HepG2 (cell line): ENCODE measurements at regions not wholly inside any gene's neighbourhood (a gene's known extent, or its start where the extent isn't known, plus 50 kb on each side); places are given as distances from the start of the nearest gene placed in this dataset.

Experiments
- ATAC-seq: fragments of 200-7000 bp; cut with Tn5 transposase; 3 replicates; pipeline ENCODE4 v1.9.1; 2020; ENCODE audit warnings: mild to moderate bottlenecking, moderate library complexity
- BruUV-seq: library from RNA; stranded (reverse); fragments of 400-500 nt; replicated peaks from 2 replicates; lab custom pipeline; 2021; lab: Mats Ljungman, UMichigan
- CTCF ChIA-PET: fragments of 300-600 bp; formaldehyde crosslinking; extraction: SDS; loops from one replicate; lab custom pipeline; 2021; ENCODE audit warnings: low total read pairs, inconsistent platforms, low intra/inter-chr PET ratio; lab: Yijun Ruan, JAX
- POLR2A ChIA-PET: fragments of 350-600 bp; sonication (Branson Sonifier 250); formaldehyde crosslinking; loops from one replicate; lab custom pipeline; 2020; ENCODE audit warnings: antibody characterized with exemption, inconsistent platforms; lab: Yijun Ruan, JAX
- DNase-seq: peaks from one replicate; pipeline ENCODE4 v3.0.0-alpha.2; 2015; ENCODE audit warnings: low spot score
- FAIRE-seq: peaks from 3 replicates; lab custom pipeline; 2011; peaks lifted over from hg19 to GRCh38; lab: Jason Lieb, UNC
- H2AFZ ChIP-seq: one replicate; pipeline ENCODE4 v1.6.1; 2011; ENCODE audit warnings: low read length, inconsistent platforms
- H3K27ac ChIP-seq: fragments of 300-600 bp; 3 replicates; pipeline ENCODE4 v1.8.0; 2011; ENCODE audit warnings: mixed run types, mild to moderate bottlenecking, mixed read lengths, low read length, inconsistent platforms; ENCODE audit not compliant: insufficient read depth; ENCODE audit errors: extremely low read length
- H3K27me3 ChIP-seq, 2 experiments: fragments of 200-600 bp in 1 of 2; 2 replicates in 1 of 2; 3 replicates in 1 of 2; pipeline versions ENCODE4 v1.6.0 to v1.8.0; 2011; ENCODE audit warnings: low read length in 2 of 2, mild to moderate bottlenecking in 2 of 2, moderate library complexity in 2 of 2, inconsistent platforms in 1 of 2; ENCODE audit not compliant: insufficient read depth in 2 of 2, control insufficient read depth in 1 of 2
- H3K36me3 ChIP-seq, 2 experiments: fragments of 200-600 bp in 1 of 2; replicated peaks in 1 of 2; 2 replicates in 1 of 2; 3 replicates in 1 of 2; pipeline versions ENCODE4 v1.5.1 to v1.8.0; 2011; ENCODE audit warnings: low read length in 2 of 2, inconsistent platforms in 1 of 2; ENCODE audit not compliant: insufficient read depth in 2 of 2, control insufficient read depth in 1 of 2
- H3K4me1 ChIP-seq: 2 replicates; pipeline ENCODE4 v1.5.1; 2012; ENCODE audit warnings: low read length, inconsistent platforms; ENCODE audit not compliant: insufficient read depth
- H3K4me2 ChIP-seq: 2 replicates; pipeline ENCODE4 v1.6.0; 2011; ENCODE audit warnings: low read depth, low read length, inconsistent platforms
- H3K4me3 ChIP-seq, 3 experiments: fragments of 200-600 bp in 1 of 3; sonication (generic), shearing (Covaris generic) in 1 of 3; replicated peaks in 1 of 3; 2 replicates each; pipeline ENCODE4 v1.5.1; 2011 to 2016; ENCODE audit warnings: low read length in 3 of 3, inconsistent platforms in 2 of 3, low read depth in 2 of 3, mild to moderate bottlenecking in 2 of 3, control low read depth in 1 of 3, mixed read lengths in 1 of 3; ENCODE audit not compliant: insufficient read depth in 1 of 3
- H3K79me2 ChIP-seq: one replicate; pipeline ENCODE4 v1.6.1; 2011; ENCODE audit warnings: low read length, inconsistent platforms; ENCODE audit not compliant: insufficient read depth
- H3K9ac ChIP-seq: 2 replicates; pipeline ENCODE4 v1.6.0; 2011; ENCODE audit warnings: mild to moderate bottlenecking, low read depth, low read length, inconsistent platforms; ENCODE audit not compliant: insufficient read depth
- H3K9me3 ChIP-seq: 2 replicates; pipeline ENCODE4 v1.5.1; 2012; ENCODE audit warnings: mild to moderate bottlenecking, low read length
- H4K20me1 ChIP-seq: 2 replicates; pipeline ENCODE4 v1.6.0; 2011; ENCODE audit warnings: inconsistent platforms, mild to moderate bottlenecking, low read length, moderate library complexity; ENCODE audit not compliant: insufficient read depth
- CAMTA2 ChIP-seq: sonication (generic); formaldehyde crosslinking; IDR thresholded peaks from 2 replicates; pipeline ENCODE4 v1.4.0; 2020; ENCODE audit warnings: mild to moderate bottlenecking, missing genetic modification reagents, borderline replicate concordance
- HOXD1 ChIP-seq: sonication (generic); formaldehyde crosslinking; IDR thresholded peaks from 2 replicates; pipeline ENCODE4 v1.5.0; 2020; ENCODE audit warnings: missing genetic modification reagents
- MXI1 ChIP-seq: IDR thresholded peaks from 3 replicates; pipeline ENCODE4 v1.6.1; 2012; ENCODE audit warnings: low read depth, low read length, inconsistent platforms, borderline replicate concordance
- NAIF1 ChIP-seq: sonication (generic); formaldehyde crosslinking; IDR thresholded peaks from 2 replicates; pipeline ENCODE4 v1.5.0; 2020; ENCODE audit warnings: mild to moderate bottlenecking, missing genetic modification reagents, borderline replicate concordance
- NR1H2 ChIP-seq: sonication (generic); formaldehyde crosslinking; IDR thresholded peaks from 2 replicates; pipeline ENCODE4 v1.8.1; 2022; ENCODE audit warnings: low read depth, missing genetic modification reagents, borderline replicate concordance
- RNF2 ChIP-seq: fragments of 450-650 bp; conservative IDR thresholded peaks from 2 replicates; pipeline ENCODE4 v1.6.1; 2016; ENCODE audit warnings: low read depth
- TCF12 ChIP-seq, 2 experiments: fragments of 450-650 bp in 1 of 2; sonication (generic) in 1 of 2; formaldehyde crosslinking in 1 of 2; IDR thresholded peaks; 2 replicates each; pipeline versions ENCODE4 v1.6.1 to v1.8.0; 2017 to 2022; ENCODE audit warnings: antibody characterized with exemption in 1 of 2, mild to moderate bottlenecking in 1 of 2, missing genetic modification reagents in 1 of 2, moderate library complexity in 1 of 2
- ZBTB21 ChIP-seq: sonication (generic); formaldehyde crosslinking; IDR thresholded peaks from 2 replicates; pipeline ENCODE4 v1.4.0; 2020; ENCODE audit warnings: missing genetic modification reagents
- ZNF264 ChIP-seq: sonication (generic); formaldehyde crosslinking; IDR thresholded peaks from 2 replicates; pipeline ENCODE4 v1.4.0; 2020; ENCODE audit warnings: missing genetic modification reagents
- ZNF382 ChIP-seq: sonication (generic); formaldehyde crosslinking; IDR thresholded peaks from 2 replicates; pipeline ENCODE4 v1.5.0; 2020; ENCODE audit warnings: missing genetic modification reagents, mild to moderate bottlenecking, borderline replicate concordance
- ZNF720 ChIP-seq: sonication (generic); formaldehyde crosslinking; IDR thresholded peaks from 2 replicates; pipeline ENCODE4 v1.4.0; 2020; ENCODE audit warnings: missing genetic modification reagents
- ZNF891 ChIP-seq: sonication (generic); formaldehyde crosslinking; IDR thresholded peaks from 2 replicates; pipeline ENCODE4 v1.5.0; 2020; ENCODE audit warnings: mild to moderate bottlenecking, missing genetic modification reagents
- WGBS: methylation state at CpG from one replicate; pipeline ENCODE4 v1.1.6; 2017; ENCODE audit warnings: low lambda C conversion rate; 5-methylcytosine and 5-hydroxymethylcytosine counted together
- in situ Hi-C: cut with HindIII; loops from 2 replicates; pipeline ENCODE4 v1.10.0; 2017; ENCODE audit warnings: low pct_unique_long_range_greater_than_20kb; ENCODE audit not compliant: extremely low pct_ligation_motif_present
- intact Hi-C: fragments of 100-400 bp; cut with micrococcal nuclease; formaldehyde crosslinking; loops from one replicate; pipeline ENCODE4 v1.10.0; 2022; ENCODE audit not compliant: unreplicated experiment
- TF ChIP-seq, protein P1 (sequence below): sonication (generic); formaldehyde crosslinking; IDR thresholded peaks from 2 replicates; pipeline ENCODE4 v1.4.0; 2020; ENCODE audit warnings: missing genetic modification reagents, borderline replicate concordance
- TF ChIP-seq, protein P2 (sequence below): sonication (generic); formaldehyde crosslinking; IDR thresholded peaks from 2 replicates; pipeline ENCODE4 v1.5.0; 2020; ENCODE audit warnings: missing genetic modification reagents, mild to moderate bottlenecking, borderline replicate concordance
- TF ChIP-seq, protein P3 (sequence below): sonication (generic); formaldehyde crosslinking; IDR thresholded peaks from 2 replicates; pipeline ENCODE4 v1.8.1; 2023; ENCODE audit warnings: mild to moderate bottlenecking, moderate library complexity, missing genetic modification reagents

- TF ChIP-seq, protein P1, sequence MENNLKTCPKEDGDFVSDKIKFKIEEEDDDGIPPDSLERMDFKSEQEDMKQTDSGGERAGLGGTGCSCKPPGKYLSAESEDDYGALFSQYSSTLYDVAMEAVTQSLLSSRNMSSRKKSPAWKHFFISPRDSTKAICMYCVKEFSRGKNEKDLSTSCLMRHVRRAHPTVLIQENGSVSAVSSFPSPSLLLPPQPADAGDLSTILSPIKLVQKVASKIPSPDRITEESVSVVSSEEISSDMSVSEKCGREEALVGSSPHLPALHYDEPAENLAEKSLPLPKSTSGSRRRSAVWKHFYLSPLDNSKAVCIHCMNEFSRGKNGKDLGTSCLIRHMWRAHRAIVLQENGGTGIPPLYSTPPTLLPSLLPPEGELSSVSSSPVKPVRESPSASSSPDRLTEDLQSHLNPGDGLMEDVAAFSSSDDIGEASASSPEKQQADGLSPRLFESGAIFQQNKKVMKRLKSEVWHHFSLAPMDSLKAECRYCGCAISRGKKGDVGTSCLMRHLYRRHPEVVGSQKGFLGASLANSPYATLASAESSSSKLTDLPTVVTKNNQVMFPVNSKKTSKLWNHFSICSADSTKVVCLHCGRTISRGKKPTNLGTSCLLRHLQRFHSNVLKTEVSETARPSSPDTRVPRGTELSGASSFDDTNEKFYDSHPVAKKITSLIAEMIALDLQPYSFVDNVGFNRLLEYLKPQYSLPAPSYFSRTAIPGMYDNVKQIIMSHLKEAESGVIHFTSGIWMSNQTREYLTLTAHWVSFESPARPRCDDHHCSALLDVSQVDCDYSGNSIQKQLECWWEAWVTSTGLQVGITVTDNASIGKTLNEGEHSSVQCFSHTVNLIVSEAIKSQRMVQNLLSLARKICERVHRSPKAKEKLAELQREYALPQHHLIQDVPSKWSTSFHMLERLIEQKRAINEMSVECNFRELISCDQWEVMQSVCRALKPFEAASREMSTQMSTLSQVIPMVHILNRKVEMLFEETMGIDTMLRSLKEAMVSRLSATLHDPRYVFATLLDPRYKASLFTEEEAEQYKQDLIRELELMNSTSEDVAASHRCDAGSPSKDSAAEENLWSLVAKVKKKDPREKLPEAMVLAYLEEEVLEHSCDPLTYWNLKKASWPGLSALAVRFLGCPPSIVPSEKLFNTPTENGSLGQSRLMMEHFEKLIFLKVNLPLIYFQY, result no peak
- TF ChIP-seq HOXD1 (CRISPR knock-in tag) (no peak), NAIF1 (no peak), ZNF891 (no peak)
Measured at GRCh38 chr10:2734603-2735002, 332.7 kb upstream of the PFKP start (continued).

DNA sequence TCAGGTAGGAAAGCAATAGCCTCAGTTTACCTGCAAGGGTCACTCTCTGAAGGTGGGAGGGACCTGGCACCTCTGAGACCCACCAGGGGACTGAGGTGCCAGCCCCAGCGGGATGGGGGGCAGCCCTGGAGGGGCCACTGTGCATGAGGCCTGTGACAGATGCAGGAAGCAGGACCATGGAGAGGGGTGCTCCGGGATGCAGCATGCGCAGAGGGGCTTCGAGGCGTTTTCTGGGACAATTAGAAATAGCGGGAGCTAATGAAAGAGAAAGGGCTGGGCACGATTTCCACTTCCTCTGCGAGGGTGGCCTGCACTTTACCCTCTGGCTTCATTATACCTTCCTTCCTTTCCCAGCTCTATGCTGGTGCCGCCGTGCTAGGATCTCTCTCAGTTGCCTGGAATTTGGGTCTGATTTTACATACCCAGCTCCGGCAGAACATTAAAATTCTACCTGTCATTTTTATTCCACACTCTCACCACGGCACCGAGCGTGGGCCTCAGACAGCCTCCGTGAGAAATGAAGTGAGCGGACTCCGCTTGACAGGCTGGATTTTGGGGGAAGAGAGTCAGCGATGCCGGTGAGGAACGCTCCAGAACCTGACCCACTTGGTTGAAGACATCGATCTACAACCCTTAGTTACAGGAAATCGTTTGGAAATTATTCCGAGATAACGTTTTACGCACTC is 333.9 kb upstream of the PFKP start:
- H4K20me1 ChIP-seq, result no peaks in the 10 kb centered on the region
- intact Hi-C loops (no loop called here), in situ Hi-C loops (no loop called here)
- DNase-seq, result no peak
- no peak overlapping the region for H3K9ac ChIP-seq
- H3K9me3 ChIP-seq, result no peaks in the 10 kb centered on the region
- CTCF ChIA-PET, result no interaction called here
- H2AFZ ChIP-seq, result no peak overlapping the region
- H3K4me3 ChIP-seq, result no peak overlapping the region
- POLR2A ChIA-PET, result no interaction called here
- H3K36me3 ChIP-seq, result no peaks in the 10 kb centered on the region
- no peak overlapping the region for H3K27ac ChIP-seq
- WGBS, result 32% methylated on average over 24 of the region's 25 CpGs
- BruUV-seq, result no TSS peak
- TF ChIP-seq RNF2 (no peak), MXI1 (no peak), ZBTB21 (CRISPR knock-in tag) (no peak), ZNF720 (CRISPR knock-in tag) (no peak), NR1H2 (no peak), CAMTA2 (no peak), TCF12 (IDR thresholded peaks at IDR 0.05) (no peak), TCF12 (CRISPR knock-in tag; IDR thresholded peaks at IDR 0.05) (no peak), ZNF382 (CRISPR knock-in tag) (no peak), ZNF264 (CRISPR knock-in tag) (no peak)
- TF ChIP-seq, protein P2, sequence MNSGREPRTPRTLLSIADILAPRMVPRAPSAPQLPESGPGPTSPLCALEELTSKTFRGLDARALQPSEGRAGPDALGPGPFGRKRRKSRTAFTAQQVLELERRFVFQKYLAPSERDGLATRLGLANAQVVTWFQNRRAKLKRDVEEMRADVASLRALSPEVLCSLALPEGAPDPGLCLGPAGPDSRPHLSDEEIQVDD, result no peak
- TF ChIP-seq, protein P3, sequence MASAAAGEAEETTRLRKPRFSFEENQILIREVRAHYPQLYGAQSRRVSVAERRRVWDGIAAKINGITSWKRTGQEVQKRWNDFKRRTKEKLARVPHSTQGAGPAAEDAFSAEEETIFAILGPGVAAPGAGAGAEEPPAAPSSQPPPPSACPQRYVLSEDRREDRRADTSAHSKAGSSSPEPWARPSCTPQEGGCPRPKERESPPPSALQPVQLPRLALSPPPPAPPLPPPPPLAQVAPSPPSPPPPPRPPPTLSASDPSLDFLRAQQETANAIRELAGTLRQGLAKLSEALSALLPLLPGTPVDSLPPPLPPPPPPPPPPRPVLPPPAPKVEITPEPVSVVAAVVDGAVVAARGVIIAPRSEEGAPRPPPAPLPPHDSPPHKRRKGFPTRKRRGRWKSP (CRISPR knock-in tag), result no peak
- FAIRE-seq, result no peak
- peaks cover 0 to 11% of the 10 kb centered on the region in 2 experiments; a peak in 1 of 5 replicates for H3K27me3 ChIP-seq
- no peaks in the 10 kb centered on the region for H3K79me2 ChIP-seq
- H3K4me1 ChIP-seq, result no peaks in the 10 kb centered on the region
- H3K4me2 ChIP-seq, result no peak overlapping the region
- no peak for ATAC-seq
